HCT116 (cell line): ENCODE measurements at regions not wholly inside any gene's neighbourhood (a gene's known extent, or its start where the extent isn't known, plus 50 kb on each side); places are given as distances from the start of the nearest gene placed in this dataset.

Source experiments
- CEBPB ChIP-seq: IDR thresholded peaks from 2 replicates; pipeline ENCODE4 v1.6.1; 2012; ENCODE audit warnings: low read depth
- CTCF ChIP-seq, 3 experiments: fragments of 200-600 bp in 1 of 3; sonication (generic) in 1 of 3; IDR thresholded peaks in 2 of 3; conservative IDR thresholded peaks in 1 of 3; 2 replicates each; pipeline ENCODE4 v1.5.1; 2012 to 2017; ENCODE audit warnings: low read depth in 2 of 3, low read length in 2 of 3, antibody characterized with exemption in 1 of 3, borderline replicate concordance in 1 of 3, control low read depth in 1 of 3, mild to moderate bottlenecking in 1 of 3, mixed read lengths in 1 of 3, mixed run types in 1 of 3, moderate library complexity in 1 of 3; ENCODE audit not compliant: insufficient read depth in 1 of 3
- ELF1 ChIP-seq: IDR thresholded peaks from 2 replicates; pipeline ENCODE4 v1.6.1; 2012; ENCODE audit warnings: low read depth, borderline replicate concordance
- EZH2 ChIP-seq: fragments of 200-600 bp; sonication (generic); IDR thresholded peaks from 2 replicates; pipeline ENCODE4 v1.6.1; 2017; ENCODE audit warnings: antibody characterized with exemption, mixed run types
- REST ChIP-seq: IDR thresholded peaks from 2 replicates; pipeline ENCODE4 v1.6.1; 2012; ENCODE audit warnings: low read depth

- no peak for TF ChIP-seq CTCF (IDR thresholded peaks at IDR 0.05 in 2 of 3, conservative IDR thresholded peaks at IDR 0.05 in 1 of 3; ENCODE audit: borderline replicate concordance in 1 of 3, insufficient read depth in 1 of 3, low read depth in 2 of 3, low read length in 2 of 3)
- TF ChIP-seq EZH2 = no peak
- no peak for TF ChIP-seq REST
- no peak for TF ChIP-seq CEBPB
- no peak for TF ChIP-seq ELF1
These were observed 300.2 kb upstream of the GPR149 start for GRCh38 chr3:154730186-154730585.
